ENCODE measurements at regions not wholly inside any gene's neighbourhood (a gene's known extent, or its start where the extent isn't known, plus 50 kb on each side); places are given as distances from the start of the nearest gene placed in this dataset.

DNA sequence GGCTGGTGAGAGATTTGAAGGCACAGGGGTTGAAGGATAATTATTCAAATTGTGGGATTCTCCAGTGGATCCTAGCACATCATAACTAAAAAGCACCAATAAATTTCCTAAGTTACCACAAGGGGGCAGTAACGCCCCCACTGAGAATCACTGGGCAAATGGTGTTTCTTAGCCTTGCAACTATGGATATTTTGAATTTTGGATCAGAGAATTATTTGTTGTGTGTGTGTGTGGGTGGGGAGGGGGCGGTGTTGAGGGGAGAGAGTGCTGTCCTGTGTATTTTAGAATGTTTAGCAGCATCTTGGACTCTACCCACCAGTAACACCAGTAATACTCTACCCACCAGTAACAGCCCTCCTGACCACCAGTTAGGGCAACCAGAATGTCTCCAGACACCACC is 63.3 kb upstream of the PRKG1 start:
- Histone ChIP-seq H3K23me2 (ENCODE audit: insufficient read length, low read depth, low read length, poor library complexity, severe bottlenecking) (no peaks in the 10 kb centered on the region), H4K20me1 (ENCODE audit: control insufficient read depth, insufficient read depth, insufficient read length) (no peaks in the 10 kb centered on the region), H4K5ac (ENCODE audit: insufficient read length, low read depth, low read length) (no peak overlapping the region), H2BK120ac (ENCODE audit: low read depth, low read length, poor library complexity, severe bottlenecking) (no peak overlapping the region), H3K23ac (ENCODE audit: insufficient read length, low read depth, low read length) (no peak overlapping the region), H3K27ac (ENCODE audit: insufficient read length, low read depth, low read length) (no peak overlapping the region), H4K91ac (ENCODE audit: insufficient read length, low read depth, low read length) (no peak overlapping the region), H3K27me3 (ENCODE audit: insufficient read depth, low read length) (no peaks in the 10 kb centered on the region), H2BK12ac (ENCODE audit: insufficient read length, low read depth, low read length) (no peak overlapping the region), H3K9me3 (ENCODE audit: control insufficient read depth, low read depth, low read length) (no peaks in the 10 kb centered on the region), H2BK20ac (ENCODE audit: low read depth, low read length, poor library complexity, severe bottlenecking) (no peak overlapping the region), H3K14ac (ENCODE audit: insufficient read depth, low read length) (no peak overlapping the region), H2BK5ac (ENCODE audit: insufficient read length, low read length) (no peak overlapping the region), H3K9ac (ENCODE audit: extremely low read depth, insufficient read length, low read length) (no peak overlapping the region), H2AK5ac (ENCODE audit: insufficient read length, low read length) (no peak overlapping the region), H3K56ac (ENCODE audit: insufficient read length, low read depth, low read length) (no peak overlapping the region), H2BK15ac (ENCODE audit: low read depth, low read length) (no peak overlapping the region), H3K4ac (ENCODE audit: low read depth, low read length) (no peak overlapping the region), H3T11ph (ENCODE audit: low read length) (no peak overlapping the region), H3K79me1 (ENCODE audit: insufficient read depth, low read depth, low read length, poor library complexity, severe bottlenecking) (no peaks in the 10 kb centered on the region), H3K4me1 (ENCODE audit: insufficient read depth, low read length) (0 out of 2 replicates have a peak, but pooled peaks cover under 1% of the 10 kb centered on the region), H4K8ac (replicated peaks; ENCODE audit: insufficient read length, low read depth, low read length) (no peak overlapping the region), H3K79me2 (ENCODE audit: insufficient read depth, low read length) (no peaks in the 10 kb centered on the region), H3K18ac (ENCODE audit: insufficient read length, low read depth, low read length) (no peak overlapping the region), H2AFZ (ENCODE audit: low read length) (no peak overlapping the region), H3K4me2 (ENCODE audit: insufficient read depth, insufficient read length, low read length) (no peak overlapping the region)
- TF ChIP-seq, protein P1, sequence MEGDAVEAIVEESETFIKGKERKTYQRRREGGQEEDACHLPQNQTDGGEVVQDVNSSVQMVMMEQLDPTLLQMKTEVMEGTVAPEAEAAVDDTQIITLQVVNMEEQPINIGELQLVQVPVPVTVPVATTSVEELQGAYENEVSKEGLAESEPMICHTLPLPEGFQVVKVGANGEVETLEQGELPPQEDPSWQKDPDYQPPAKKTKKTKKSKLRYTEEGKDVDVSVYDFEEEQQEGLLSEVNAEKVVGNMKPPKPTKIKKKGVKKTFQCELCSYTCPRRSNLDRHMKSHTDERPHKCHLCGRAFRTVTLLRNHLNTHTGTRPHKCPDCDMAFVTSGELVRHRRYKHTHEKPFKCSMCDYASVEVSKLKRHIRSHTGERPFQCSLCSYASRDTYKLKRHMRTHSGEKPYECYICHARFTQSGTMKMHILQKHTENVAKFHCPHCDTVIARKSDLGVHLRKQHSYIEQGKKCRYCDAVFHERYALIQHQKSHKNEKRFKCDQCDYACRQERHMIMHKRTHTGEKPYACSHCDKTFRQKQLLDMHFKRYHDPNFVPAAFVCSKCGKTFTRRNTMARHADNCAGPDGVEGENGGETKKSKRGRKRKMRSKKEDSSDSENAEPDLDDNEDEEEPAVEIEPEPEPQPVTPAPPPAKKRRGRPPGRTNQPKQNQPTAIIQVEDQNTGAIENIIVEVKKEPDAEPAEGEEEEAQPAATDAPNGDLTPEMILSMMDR (conservative IDR thresholded peaks at IDR 0.05): peak; percentile 86
- peaks cover 0 to 2% (median 0%) of the 10 kb centered on the region in 3 experiments; a peak in 1 of 7 replicates for H3K36me3 Mint-ChIP-seq (ENCODE audit: insufficient read depth in 1 of 3, low read depth in 3 of 3)
- no CpG with 5 or more reads among the region's 2 CpGs for WGBS (ENCODE audit: extremely low coverage, insufficient read length, low lambda C conversion rate)
- no peak overlapping the region for H3K4me3 Mint-ChIP-seq
- no peak overlapping the region for H3K27ac Mint-ChIP-seq
- DNase-seq: no peak
- H3K9me3 Mint-ChIP-seq: peaks cover 0 to 3% of the 10 kb centered on the region in 2 experiments; a peak in 1 of 5 replicates
- H3K4me1 Mint-ChIP-seq: peaks cover 8 to 14% of the 10 kb centered on the region in 2 experiments
- H3K27me3 Mint-ChIP-seq (ENCODE audit: low read depth): 0 out of 2 replicates have a peak, but pooled peaks cover 1% of the 10 kb centered on the region

Data from H9 (cell line).